ENCODE measurements at regions not wholly inside any gene's neighbourhood (a gene's known extent, or its start where the extent isn't known, plus 50 kb on each side); places are given as distances from the start of the nearest gene placed in this dataset.

- no peak for DNase-seq (ENCODE audit: low read depth)
- TF ChIP-seq, protein P1, sequence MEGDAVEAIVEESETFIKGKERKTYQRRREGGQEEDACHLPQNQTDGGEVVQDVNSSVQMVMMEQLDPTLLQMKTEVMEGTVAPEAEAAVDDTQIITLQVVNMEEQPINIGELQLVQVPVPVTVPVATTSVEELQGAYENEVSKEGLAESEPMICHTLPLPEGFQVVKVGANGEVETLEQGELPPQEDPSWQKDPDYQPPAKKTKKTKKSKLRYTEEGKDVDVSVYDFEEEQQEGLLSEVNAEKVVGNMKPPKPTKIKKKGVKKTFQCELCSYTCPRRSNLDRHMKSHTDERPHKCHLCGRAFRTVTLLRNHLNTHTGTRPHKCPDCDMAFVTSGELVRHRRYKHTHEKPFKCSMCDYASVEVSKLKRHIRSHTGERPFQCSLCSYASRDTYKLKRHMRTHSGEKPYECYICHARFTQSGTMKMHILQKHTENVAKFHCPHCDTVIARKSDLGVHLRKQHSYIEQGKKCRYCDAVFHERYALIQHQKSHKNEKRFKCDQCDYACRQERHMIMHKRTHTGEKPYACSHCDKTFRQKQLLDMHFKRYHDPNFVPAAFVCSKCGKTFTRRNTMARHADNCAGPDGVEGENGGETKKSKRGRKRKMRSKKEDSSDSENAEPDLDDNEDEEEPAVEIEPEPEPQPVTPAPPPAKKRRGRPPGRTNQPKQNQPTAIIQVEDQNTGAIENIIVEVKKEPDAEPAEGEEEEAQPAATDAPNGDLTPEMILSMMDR (conservative IDR thresholded peaks at IDR 0.05; ENCODE audit: low read depth, low read length): no peak
These were observed 58.5 kb upstream of the FNDC1 start for GRCh38 chr6:159110748-159111147.

DNA sequence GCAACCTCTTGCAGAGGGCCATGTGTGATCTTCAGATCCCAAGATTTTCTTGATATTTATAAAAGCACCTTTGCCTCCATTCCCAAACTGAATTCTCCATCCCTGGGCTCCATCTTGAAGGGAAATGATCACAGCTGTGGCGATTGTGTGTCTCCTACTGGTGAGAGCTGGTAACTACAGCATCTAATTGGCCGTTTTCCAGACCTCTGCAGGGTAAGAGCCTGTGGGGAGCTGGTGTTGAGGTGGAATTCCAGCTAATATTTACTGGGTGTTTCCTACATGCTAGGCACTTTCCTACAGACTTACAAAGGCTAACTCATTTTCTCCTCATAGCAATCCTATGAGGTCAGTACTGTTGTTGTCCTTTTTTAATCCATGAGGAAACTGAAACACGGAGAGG lies 59.2 kb upstream of the FNDC1 start:
- no peak for DNase-seq (ENCODE audit: low read depth)
- TF ChIP-seq, protein P1 (conservative IDR thresholded peaks at IDR 0.05; ENCODE audit: low read depth, low read length): peak; percentile 77
- no peak overlapping the region for H3K4me3 ChIP-seq (ENCODE audit: low read depth, low read length)

More at GRCh38 chr6:159110748-159111147, 58.5 kb upstream of the FNDC1 start:
- no peak overlapping the region for H3K4me3 ChIP-seq (ENCODE audit: low read depth, low read length)

DNA sequence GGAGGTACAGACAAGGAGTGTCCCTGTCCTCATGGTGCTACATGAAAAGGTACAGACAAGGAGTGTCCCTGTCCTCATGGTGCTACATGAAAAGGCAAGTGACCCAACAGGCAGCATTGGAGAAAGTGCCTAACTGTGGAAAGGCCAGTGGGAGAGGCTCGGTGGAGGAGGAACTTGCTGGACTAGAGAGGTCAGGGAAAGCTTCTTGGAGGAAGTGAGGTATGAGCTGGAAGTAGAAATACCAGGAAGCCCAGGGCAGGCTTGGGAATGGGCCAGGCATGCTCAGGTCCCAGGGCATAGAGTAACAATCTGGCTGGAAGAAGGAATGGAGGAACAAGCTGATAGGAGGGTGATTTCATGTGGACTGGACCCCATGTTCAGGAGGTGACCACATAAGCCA lies 59.8 kb upstream of the FNDC1 start:
- H3K4me3 ChIP-seq (ENCODE audit: low read depth, low read length): no peak overlapping the region
- no peak for DNase-seq (ENCODE audit: low read depth)
- TF ChIP-seq, protein P1 (conservative IDR thresholded peaks at IDR 0.05; ENCODE audit: low read depth, low read length): no peak

- TF ChIP-seq, protein P1 (conservative IDR thresholded peaks at IDR 0.05; ENCODE audit: low read depth, low read length): no peak
- H3K4me3 ChIP-seq (ENCODE audit: low read depth, low read length): no peak overlapping the region
- DNase-seq (ENCODE audit: low read depth): no peak
These were observed 60.7 kb upstream of the FNDC1 start for GRCh38 chr6:159108426-159108985.

DNA sequence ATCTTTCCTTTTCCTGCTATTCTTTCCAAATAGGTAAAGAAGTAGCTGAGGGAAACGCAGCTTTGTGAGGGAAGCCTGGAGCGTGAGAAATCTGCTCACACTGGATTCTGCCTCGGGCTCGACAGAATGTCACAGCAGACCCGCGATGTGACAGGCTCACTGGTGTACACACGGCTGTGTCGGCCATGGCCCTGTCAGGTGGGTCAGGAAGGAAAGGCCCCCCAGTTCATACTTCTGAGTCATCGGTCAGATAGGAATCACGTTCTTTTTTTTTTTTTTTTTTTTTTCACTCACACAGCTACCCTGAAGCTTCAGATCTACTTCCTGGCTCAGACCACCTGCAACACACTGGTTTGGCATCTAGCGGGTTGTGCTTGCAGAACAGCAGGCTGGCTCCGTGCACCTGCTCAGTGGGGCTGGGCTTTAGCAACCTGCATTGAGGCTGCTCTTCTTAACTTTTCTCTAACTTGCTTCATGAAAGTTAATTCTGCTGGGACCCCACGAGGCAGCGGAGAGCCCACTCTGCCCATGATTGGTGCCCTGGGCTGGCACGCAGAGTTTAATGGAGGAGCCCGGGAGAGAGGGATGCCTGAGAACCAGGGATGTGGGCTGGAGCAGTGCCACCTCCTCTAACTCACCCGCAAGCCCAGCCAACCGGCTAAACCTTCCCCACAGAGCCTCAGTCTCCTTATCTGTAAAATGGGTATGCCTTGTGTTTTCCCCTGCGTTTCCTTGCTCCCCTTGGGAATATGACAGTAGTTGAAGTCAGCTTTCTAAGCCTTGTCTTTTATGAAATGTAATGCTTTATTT lies 61.5 kb upstream of the FNDC1 start:
- TF ChIP-seq, protein P1 (conservative IDR thresholded peaks at IDR 0.05; ENCODE audit: low read depth, low read length): no peak
- no peak overlapping the region for H3K4me3 ChIP-seq (ENCODE audit: low read depth, low read length)

DNA sequence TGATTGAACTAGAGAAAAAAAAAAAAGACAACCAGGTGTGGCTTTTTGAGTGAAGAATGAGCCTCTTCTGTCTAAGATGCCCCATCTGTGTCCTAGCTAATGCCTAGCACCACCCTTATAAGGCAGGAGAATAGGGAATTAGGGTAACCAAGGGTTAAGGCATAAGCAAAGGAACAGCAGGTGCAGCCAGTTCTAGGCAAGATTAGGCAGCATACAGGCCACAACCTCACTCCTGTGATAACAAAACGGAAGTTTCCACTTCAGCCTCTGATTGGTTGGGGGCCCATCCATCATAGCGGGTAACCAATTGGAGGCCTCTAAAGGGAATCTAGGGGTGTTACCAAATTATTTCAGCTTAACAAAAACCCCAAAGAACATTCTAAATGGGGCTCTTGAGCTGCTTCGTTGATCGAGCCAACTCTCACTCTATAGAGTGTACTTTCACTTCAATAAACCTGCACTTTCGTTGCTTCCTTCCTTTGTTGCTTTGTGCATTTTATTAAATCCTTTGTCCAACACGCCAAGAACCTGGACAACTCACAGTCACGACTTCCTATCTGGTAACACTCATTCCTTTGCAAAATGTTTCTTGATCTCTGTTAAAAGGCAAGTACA lies 61.9 kb upstream of the TAGAP start:
- DNase-seq (ENCODE audit: low read depth): no peak
- no peak overlapping the region for H3K4me3 ChIP-seq (ENCODE audit: low read depth, low read length)

More for the DNA sequence above, 61.5 kb upstream of the FNDC1 start:
- DNase-seq (ENCODE audit: low read depth): no peak

More for the DNA sequence above, 61.9 kb upstream of the TAGAP start:
- TF ChIP-seq, protein P1 (conservative IDR thresholded peaks at IDR 0.05; ENCODE audit: low read depth, low read length): no peak

All from epithelial cell of proximal tubule (primary cell).